ENCODE measurements at regions not wholly inside any gene's neighbourhood (a gene's known extent, or its start where the extent isn't known, plus 50 kb on each side); places are given as distances from the start of the nearest gene placed in this dataset.

- no peak for TF ChIP-seq CTCF (IDR thresholded peaks at IDR 0.05)
- no peak for TF ChIP-seq POLR2A (IDR thresholded peaks at IDR 0.05)
- no peak for TF ChIP-seq POLR2AphosphoS5 (IDR thresholded peaks at IDR 0.05)
- DNase-seq (ENCODE audit: low spot score) = no peak
- Histone ChIP-seq H3K27ac (peak overlapping the region in 1 of 2 donors; percentile 23), H3K27me3 (replicated peaks; ENCODE audit: insufficient read depth) (no peaks in the 10 kb centered on the region), H3K4me3 (no peak overlapping the region), H3K9me3 (no peaks in the 10 kb centered on the region), H3K4me1 (replicated peaks) (no peaks in the 10 kb centered on the region), H3K36me3 (no peaks in the 10 kb centered on the region)
- intact Hi-C loops (cut with DNase I) = no loop called here
- 46% methylated on average over 3 of the region's 3 CpGs for WGBS
These were observed 83.8 kb downstream of the NIBAN1 start for GRCh38 chr1:184890539-184890973.

GRCh38 chr1:184889902-184890301, 84.4 kb downstream of the NIBAN1 start:
- 37% methylated on average over 3 of the region's 3 CpGs for WGBS
- DNase-seq (ENCODE audit: low spot score) = no peak
- Histone ChIP-seq H3K27me3 (replicated peaks; ENCODE audit: insufficient read depth) (no peaks in the 10 kb centered on the region), H3K4me1 (replicated peaks) (no peaks in the 10 kb centered on the region), H3K4me3 (no peak overlapping the region), H3K9me3 (no peaks in the 10 kb centered on the region), H3K27ac (peak overlapping the region in 1 of 2 donors; percentile 23), H3K36me3 (no peaks in the 10 kb centered on the region)
- TF ChIP-seq CTCF (IDR thresholded peaks at IDR 0.05) (no peak), POLR2AphosphoS5 (IDR thresholded peaks at IDR 0.05) (no peak), POLR2A (IDR thresholded peaks at IDR 0.05) (no peak)
- intact Hi-C loops (cut with DNase I) = no loop called here

- DNase-seq (ENCODE audit: low spot score) = no peak
- WGBS = 41% methylated on average over 1 of the region's 1 CpG
- intact Hi-C loops (cut with DNase I) = no loop called here
- H3K9me3 ChIP-seq = no peaks in the 10 kb centered on the region
- H3K36me3 ChIP-seq = no peaks in the 10 kb centered on the region
- peak overlapping the region in 1 of 2 donors; percentile 2 for H3K27ac ChIP-seq
- H3K27me3 ChIP-seq (replicated peaks; ENCODE audit: insufficient read depth) = no peaks in the 10 kb centered on the region
- no peak for TF ChIP-seq CTCF (IDR thresholded peaks at IDR 0.05)
- no peak for TF ChIP-seq POLR2AphosphoS5 (IDR thresholded peaks at IDR 0.05)
- no peak for TF ChIP-seq POLR2A (IDR thresholded peaks at IDR 0.05)
- H3K4me1 ChIP-seq (replicated peaks) = no peaks in the 10 kb centered on the region
- H3K4me3 ChIP-seq = no peak overlapping the region
These were observed 85.1 kb downstream of the NIBAN1 start for GRCh38 chr1:184889166-184889565.

GRCh38 chr1:184888505-184888904, 85.8 kb downstream of the NIBAN1 start:
- peak overlapping the region in 1 of 2 donors; percentile 0 for H3K27ac ChIP-seq
- no peak for DNase-seq (ENCODE audit: low spot score)
- TF ChIP-seq CTCF (IDR thresholded peaks at IDR 0.05) (no peak), POLR2A (IDR thresholded peaks at IDR 0.05) (no peak), POLR2AphosphoS5 (IDR thresholded peaks at IDR 0.05) (no peak)
- no peaks in the 10 kb centered on the region for H3K9me3 ChIP-seq
- no peaks in the 10 kb centered on the region for H3K4me1 ChIP-seq (replicated peaks)
- no peak overlapping the region for H3K4me3 ChIP-seq
- intact Hi-C loops (cut with DNase I) = no loop called here
- no peaks in the 10 kb centered on the region for H3K27me3 ChIP-seq (replicated peaks; ENCODE audit: insufficient read depth)
- H3K36me3 ChIP-seq = no peaks in the 10 kb centered on the region

GRCh38 chr1:184882957-184883815, 91.1 kb downstream of the NIBAN1 start:
- 54% methylated on average over 10 of the region's 10 CpGs for WGBS
- H3K36me3 ChIP-seq = no peaks in the 10 kb centered on the region
- H3K9me3 ChIP-seq = no peaks in the 10 kb centered on the region
- no peaks in the 10 kb centered on the region for H3K4me1 ChIP-seq (replicated peaks)
- H3K27me3 ChIP-seq (replicated peaks; ENCODE audit: insufficient read depth) = no peaks in the 10 kb centered on the region
- intact Hi-C loops (cut with DNase I) = loop anchor here (5.0 kb wide), 1 partner anchor 61 kb away; no protein-coding TSS in a partner anchor
- no peak for DNase-seq (ENCODE audit: low spot score)
- peak overlapping the region; percentile 61 to 79 for H3K27ac ChIP-seq
- TF ChIP-seq POLR2AphosphoS5 (IDR thresholded peaks at IDR 0.05) = no peak
- no peak for TF ChIP-seq POLR2A (IDR thresholded peaks at IDR 0.05)
- no peak for TF ChIP-seq CTCF (IDR thresholded peaks at IDR 0.05)
- no peak overlapping the region for H3K4me3 ChIP-seq

All from prostate gland (tissue), 2 donors.